ENCODE measurements at regions not wholly inside any gene's neighbourhood (a gene's known extent, or its start where the extent isn't known, plus 50 kb on each side); places are given as distances from the start of the nearest gene placed in this dataset.

- DNase-seq: no peak
- ChIA-PET CTCF (no interaction called here), POLR2A (no interaction called here)
- peaks cover 6 to 28% (median 18%) of the 10 kb centered on the region in 4 experiments for H3K4me1 ChIP-seq (ENCODE audit: control extremely low read depth in 1 of 4, control insufficient read depth in 4 of 4, insufficient read depth in 4 of 4, low read length in 3 of 4)
- H3K9me3 ChIP-seq (ENCODE audit: control extremely low read depth in 1 of 5, control insufficient read depth in 4 of 5, insufficient read depth in 2 of 5, low read depth in 1 of 5, low read length in 4 of 5): peaks cover 0 to 4% (median 0%) of the 10 kb centered on the region in 5 experiments
- H3K4me3 ChIP-seq (ENCODE audit: control insufficient read depth in 1 of 7, extremely low read depth in 1 of 7, insufficient read depth in 4 of 7, low read depth in 2 of 7, low read length in 6 of 7): no peak overlapping the region
- no peaks in the 10 kb centered on the region for H3K36me3 ChIP-seq (ENCODE audit: control insufficient read depth in 4 of 4, insufficient read depth in 4 of 4, low read length in 3 of 4)
- 92% methylated on average over 4 of the region's 5 CpGs for WGBS (ENCODE audit: insufficient coverage)
- H3K27ac ChIP-seq (ENCODE audit: insufficient read depth in 1 of 2, low read depth in 1 of 2, low read length in 2 of 2, poor library complexity in 1 of 2, severe bottlenecking in 2 of 2): no peak overlapping the region
- H3K27me3 ChIP-seq (replicated peaks in 2 of 5; ENCODE audit: control insufficient read depth in 4 of 5, insufficient read depth in 5 of 5, low read length in 4 of 5): no peaks in the 10 kb centered on the region
Observed at GRCh38 chr2:147495734-147496133, 349.1 kb upstream of the ACVR2A start.

GRCh38 chr2:147492471-147492870, 352.4 kb upstream of the ACVR2A start:
- no peaks in the 10 kb centered on the region for H3K36me3 ChIP-seq (ENCODE audit: control insufficient read depth in 4 of 4, insufficient read depth in 4 of 4, low read length in 3 of 4)
- peaks cover 0 to 4% (median 0%) of the 10 kb centered on the region in 5 experiments for H3K9me3 ChIP-seq (ENCODE audit: control extremely low read depth in 1 of 5, control insufficient read depth in 4 of 5, insufficient read depth in 2 of 5, low read depth in 1 of 5, low read length in 4 of 5)
- no peak for DNase-seq
- H3K4me1 ChIP-seq (ENCODE audit: control extremely low read depth in 1 of 4, control insufficient read depth in 4 of 4, insufficient read depth in 4 of 4, low read length in 3 of 4): peaks cover 0 to 10% (median 5%) of the 10 kb centered on the region in 4 experiments
- ChIA-PET POLR2A (no interaction called here), CTCF (no interaction called here)
- no CpG with 5 or more reads among the region's 2 CpGs for WGBS (ENCODE audit: insufficient coverage)
- H3K27me3 ChIP-seq (replicated peaks in 2 of 5; ENCODE audit: control insufficient read depth in 4 of 5, insufficient read depth in 5 of 5, low read length in 4 of 5): no peaks in the 10 kb centered on the region
- H3K27ac ChIP-seq (ENCODE audit: insufficient read depth in 1 of 2, low read depth in 1 of 2, low read length in 2 of 2, poor library complexity in 1 of 2, severe bottlenecking in 2 of 2): no peak overlapping the region
- no peak overlapping the region for H3K4me3 ChIP-seq (ENCODE audit: control insufficient read depth in 1 of 7, extremely low read depth in 1 of 7, insufficient read depth in 4 of 7, low read depth in 2 of 7, low read length in 6 of 7)

- H3K27me3 ChIP-seq (replicated peaks in 2 of 5; ENCODE audit: control insufficient read depth in 4 of 5, insufficient read depth in 5 of 5, low read length in 4 of 5): no peaks in the 10 kb centered on the region
Observed at GRCh38 chr2:147491506-147491905, 353.3 kb upstream of the ACVR2A start.

GRCh38 chr2:147490401-147491261, 354.2 kb upstream of the ACVR2A start:
- CTCF ChIA-PET: no interaction called here
- Histone ChIP-seq H3K4me1 (ENCODE audit: control extremely low read depth in 1 of 4, control insufficient read depth in 4 of 4, insufficient read depth in 4 of 4, low read length in 3 of 4) (peaks cover 0 to 10% (median 5%) of the 10 kb centered on the region in 4 experiments), H3K36me3 (ENCODE audit: control insufficient read depth in 4 of 4, insufficient read depth in 4 of 4, low read length in 3 of 4) (no peaks in the 10 kb centered on the region), H3K27ac (ENCODE audit: insufficient read depth in 1 of 2, low read depth in 1 of 2, low read length in 2 of 2, poor library complexity in 1 of 2, severe bottlenecking in 2 of 2) (no peak overlapping the region), H3K9me3 (ENCODE audit: control extremely low read depth in 1 of 5, control insufficient read depth in 4 of 5, insufficient read depth in 2 of 5, low read depth in 1 of 5, low read length in 4 of 5) (peaks cover 0 to 4% (median 0%) of the 10 kb centered on the region in 5 experiments), H3K4me3 (ENCODE audit: control insufficient read depth in 1 of 7, extremely low read depth in 1 of 7, insufficient read depth in 4 of 7, low read depth in 2 of 7, low read length in 6 of 7) (no peak overlapping the region), H3K27me3 (replicated peaks in 2 of 5; ENCODE audit: control insufficient read depth in 4 of 5, insufficient read depth in 5 of 5, low read length in 4 of 5) (no peaks in the 10 kb centered on the region)
- peak in 1 of 3 donors; percentile 13 for DNase-seq
- no CpG with 5 or more reads among the region's 5 CpGs for WGBS (ENCODE audit: insufficient coverage)
- POLR2A ChIA-PET: no interaction called here

More at GRCh38 chr2:147491506-147491905, 353.3 kb upstream of the ACVR2A start:
- POLR2A ChIA-PET: no interaction called here
- Histone ChIP-seq H3K27ac (ENCODE audit: insufficient read depth in 1 of 2, low read depth in 1 of 2, low read length in 2 of 2, poor library complexity in 1 of 2, severe bottlenecking in 2 of 2) (no peak overlapping the region), H3K4me3 (ENCODE audit: control insufficient read depth in 1 of 7, extremely low read depth in 1 of 7, insufficient read depth in 4 of 7, low read depth in 2 of 7, low read length in 6 of 7) (no peak overlapping the region), H3K4me1 (ENCODE audit: control extremely low read depth in 1 of 4, control insufficient read depth in 4 of 4, insufficient read depth in 4 of 4, low read length in 3 of 4) (peaks cover 0 to 10% (median 5%) of the 10 kb centered on the region in 4 experiments), H3K9me3 (ENCODE audit: control extremely low read depth in 1 of 5, control insufficient read depth in 4 of 5, insufficient read depth in 2 of 5, low read depth in 1 of 5, low read length in 4 of 5) (peaks cover 0 to 4% (median 0%) of the 10 kb centered on the region in 5 experiments), H3K36me3 (ENCODE audit: control insufficient read depth in 4 of 4, insufficient read depth in 4 of 4, low read length in 3 of 4) (no peaks in the 10 kb centered on the region)
- DNase-seq: no peak
- CTCF ChIA-PET: no interaction called here
- no CpG with 5 or more reads among the region's 2 CpGs for WGBS (ENCODE audit: insufficient coverage)

GRCh38 chr2:147488472-147488871, 356.4 kb upstream of the ACVR2A start:
- WGBS (ENCODE audit: insufficient coverage): 100% methylated on average over 2 of the region's 3 CpGs
- Histone ChIP-seq H3K27ac (ENCODE audit: insufficient read depth in 1 of 2, low read depth in 1 of 2, low read length in 2 of 2, poor library complexity in 1 of 2, severe bottlenecking in 2 of 2) (no peak overlapping the region), H3K4me3 (ENCODE audit: control insufficient read depth in 1 of 7, extremely low read depth in 1 of 7, insufficient read depth in 4 of 7, low read depth in 2 of 7, low read length in 6 of 7) (no peak overlapping the region), H3K4me1 (ENCODE audit: control extremely low read depth in 1 of 4, control insufficient read depth in 4 of 4, insufficient read depth in 4 of 4, low read length in 3 of 4) (peaks cover 0 to 10% (median 5%) of the 10 kb centered on the region in 4 experiments), H3K9me3 (ENCODE audit: control extremely low read depth in 1 of 5, control insufficient read depth in 4 of 5, insufficient read depth in 2 of 5, low read depth in 1 of 5, low read length in 4 of 5) (no peaks in the 10 kb centered on the region), H3K27me3 (replicated peaks in 2 of 5; ENCODE audit: control insufficient read depth in 4 of 5, insufficient read depth in 5 of 5, low read length in 4 of 5) (no peaks in the 10 kb centered on the region), H3K36me3 (ENCODE audit: control insufficient read depth in 4 of 4, insufficient read depth in 4 of 4, low read length in 3 of 4) (no peaks in the 10 kb centered on the region)
- CTCF ChIA-PET: no interaction called here
- POLR2A ChIA-PET: no interaction called here
- DNase-seq: no peak

GRCh38 chr2:147487978-147488289, 356.9 kb upstream of the ACVR2A start:
- ChIA-PET CTCF (interaction anchor here (1.4 kb wide), 1 partner anchor 12 kb away, joined by 3 read pairs; no protein-coding TSS in a partner anchor), POLR2A (no interaction called here)
- no peaks in the 10 kb centered on the region for H3K27me3 ChIP-seq (replicated peaks in 2 of 5; ENCODE audit: control insufficient read depth in 4 of 5, insufficient read depth in 5 of 5, low read length in 4 of 5)

GRCh38 chr2:147487286-147487977, 357.4 kb upstream of the ACVR2A start:
- H3K4me1 ChIP-seq (ENCODE audit: control extremely low read depth in 1 of 4, control insufficient read depth in 4 of 4, insufficient read depth in 4 of 4, low read length in 3 of 4): peaks cover 0 to 10% (median 5%) of the 10 kb centered on the region in 4 experiments
- H3K9me3 ChIP-seq (ENCODE audit: control extremely low read depth in 1 of 5, control insufficient read depth in 4 of 5, insufficient read depth in 2 of 5, low read depth in 1 of 5, low read length in 4 of 5): no peaks in the 10 kb centered on the region
- WGBS (ENCODE audit: insufficient coverage): 96% methylated on average over 3 of the region's 3 CpGs
- no peak overlapping the region for H3K4me3 ChIP-seq (ENCODE audit: control insufficient read depth in 1 of 7, extremely low read depth in 1 of 7, insufficient read depth in 4 of 7, low read depth in 2 of 7, low read length in 6 of 7)
- ChIA-PET POLR2A (no interaction called here), CTCF (interaction anchor here (1.4 kb wide), 1 partner anchor 12 kb away, joined by 3 read pairs; no protein-coding TSS in a partner anchor)
- no peaks in the 10 kb centered on the region for H3K27me3 ChIP-seq (replicated peaks in 2 of 5; ENCODE audit: control insufficient read depth in 4 of 5, insufficient read depth in 5 of 5, low read length in 4 of 5)
- no peak for DNase-seq
- H3K36me3 ChIP-seq (ENCODE audit: control insufficient read depth in 4 of 4, insufficient read depth in 4 of 4, low read length in 3 of 4): no peaks in the 10 kb centered on the region
- H3K27ac ChIP-seq (ENCODE audit: insufficient read depth in 1 of 2, low read depth in 1 of 2, low read length in 2 of 2, poor library complexity in 1 of 2, severe bottlenecking in 2 of 2): no peak overlapping the region

More at GRCh38 chr2:147487978-147488289, 356.9 kb upstream of the ACVR2A start:
- Histone ChIP-seq H3K27ac (ENCODE audit: insufficient read depth in 1 of 2, low read depth in 1 of 2, low read length in 2 of 2, poor library complexity in 1 of 2, severe bottlenecking in 2 of 2) (no peak overlapping the region), H3K9me3 (ENCODE audit: control extremely low read depth in 1 of 5, control insufficient read depth in 4 of 5, insufficient read depth in 2 of 5, low read depth in 1 of 5, low read length in 4 of 5) (no peaks in the 10 kb centered on the region), H3K4me3 (ENCODE audit: control insufficient read depth in 1 of 7, extremely low read depth in 1 of 7, insufficient read depth in 4 of 7, low read depth in 2 of 7, low read length in 6 of 7) (no peak overlapping the region), H3K36me3 (ENCODE audit: control insufficient read depth in 4 of 4, insufficient read depth in 4 of 4, low read length in 3 of 4) (no peaks in the 10 kb centered on the region), H3K4me1 (ENCODE audit: control extremely low read depth in 1 of 4, control insufficient read depth in 4 of 4, insufficient read depth in 4 of 4, low read length in 3 of 4) (peaks cover 0 to 10% (median 5%) of the 10 kb centered on the region in 4 experiments)
- WGBS (ENCODE audit: insufficient coverage): no CpG with 5 or more reads among the region's 2 CpGs
- DNase-seq: no peak

Measured in common myeloid progenitor, CD34-positive (primary cell).